ENCODE measurements at regions not wholly inside any gene's neighbourhood (a gene's known extent, or its start where the extent isn't known, plus 50 kb on each side); places are given as distances from the start of the nearest gene placed in this dataset.

GRCh38 chr3:25019506-25019905, 408.6 kb upstream of the RARB start:
- TF ChIP-seq RFX5 (IDR thresholded peaks at IDR 0.05) (no peak), POLR2A (IDR thresholded peaks at IDR 0.05; ENCODE audit: low read length) (no peak), MAZ (IDR thresholded peaks at IDR 0.05; ENCODE audit: borderline replicate concordance, low read depth, low read length) (no peak), PHF8 (IDR thresholded peaks at IDR 0.05; ENCODE audit: borderline replicate concordance, low read depth) (no peak), RCOR1 (IDR thresholded peaks at IDR 0.05; ENCODE audit: low read depth, low read length) (no peak), USF2 (IDR thresholded peaks at IDR 0.05) (no peak), EHMT2 (IDR thresholded peaks at IDR 0.05; ENCODE audit: low read depth) (no peak), CEBPB (IDR thresholded peaks at IDR 0.05) (no peak), JUN (IDR thresholded peaks at IDR 0.05) (no peak), MAFK (IDR thresholded peaks at IDR 0.05; ENCODE audit: partially characterized antibody) (no peak), JUNB (IDR thresholded peaks at IDR 0.05) (no peak)
- TF ChIP-seq, protein P1, sequence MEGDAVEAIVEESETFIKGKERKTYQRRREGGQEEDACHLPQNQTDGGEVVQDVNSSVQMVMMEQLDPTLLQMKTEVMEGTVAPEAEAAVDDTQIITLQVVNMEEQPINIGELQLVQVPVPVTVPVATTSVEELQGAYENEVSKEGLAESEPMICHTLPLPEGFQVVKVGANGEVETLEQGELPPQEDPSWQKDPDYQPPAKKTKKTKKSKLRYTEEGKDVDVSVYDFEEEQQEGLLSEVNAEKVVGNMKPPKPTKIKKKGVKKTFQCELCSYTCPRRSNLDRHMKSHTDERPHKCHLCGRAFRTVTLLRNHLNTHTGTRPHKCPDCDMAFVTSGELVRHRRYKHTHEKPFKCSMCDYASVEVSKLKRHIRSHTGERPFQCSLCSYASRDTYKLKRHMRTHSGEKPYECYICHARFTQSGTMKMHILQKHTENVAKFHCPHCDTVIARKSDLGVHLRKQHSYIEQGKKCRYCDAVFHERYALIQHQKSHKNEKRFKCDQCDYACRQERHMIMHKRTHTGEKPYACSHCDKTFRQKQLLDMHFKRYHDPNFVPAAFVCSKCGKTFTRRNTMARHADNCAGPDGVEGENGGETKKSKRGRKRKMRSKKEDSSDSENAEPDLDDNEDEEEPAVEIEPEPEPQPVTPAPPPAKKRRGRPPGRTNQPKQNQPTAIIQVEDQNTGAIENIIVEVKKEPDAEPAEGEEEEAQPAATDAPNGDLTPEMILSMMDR (IDR thresholded peaks at IDR 0.05): no peak
